NK-92 treated with Interleukin-12 subunit alpha and Interleukin-12 subunit beta, amount 100 ng/mL, for 24 hours (cell line): ENCODE measurements at regions not wholly inside any gene's neighbourhood (a gene's known extent, or its start where the extent isn't known, plus 50 kb on each side); places are given as distances from the start of the nearest gene placed in this dataset.

Source experiments
- DNase-seq: peaks from one replicate; lab custom pipeline; 2025; lab: John Stamatoyannopoulos, UW

DNA sequence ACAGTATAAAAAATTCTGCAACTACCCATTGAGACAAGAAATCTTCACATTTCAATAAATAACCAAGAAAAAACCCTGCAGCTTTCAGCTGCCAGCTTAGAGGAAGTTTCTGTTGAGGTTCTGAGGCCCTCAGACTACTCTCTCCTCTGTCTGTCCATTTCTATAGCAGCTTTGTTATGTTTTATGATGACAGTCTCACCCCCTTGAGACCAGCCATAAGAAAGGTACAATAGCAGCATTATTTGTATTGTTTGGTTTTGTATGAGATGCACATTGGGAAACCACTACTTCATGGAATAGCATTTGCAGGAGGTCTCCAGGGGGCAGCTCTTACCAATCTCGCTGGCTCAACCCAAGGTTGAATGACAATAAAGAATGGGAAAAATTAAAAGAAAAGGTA is 334.6 kb upstream of the VRK2 start:
- DNase-seq = no peak

DNA sequence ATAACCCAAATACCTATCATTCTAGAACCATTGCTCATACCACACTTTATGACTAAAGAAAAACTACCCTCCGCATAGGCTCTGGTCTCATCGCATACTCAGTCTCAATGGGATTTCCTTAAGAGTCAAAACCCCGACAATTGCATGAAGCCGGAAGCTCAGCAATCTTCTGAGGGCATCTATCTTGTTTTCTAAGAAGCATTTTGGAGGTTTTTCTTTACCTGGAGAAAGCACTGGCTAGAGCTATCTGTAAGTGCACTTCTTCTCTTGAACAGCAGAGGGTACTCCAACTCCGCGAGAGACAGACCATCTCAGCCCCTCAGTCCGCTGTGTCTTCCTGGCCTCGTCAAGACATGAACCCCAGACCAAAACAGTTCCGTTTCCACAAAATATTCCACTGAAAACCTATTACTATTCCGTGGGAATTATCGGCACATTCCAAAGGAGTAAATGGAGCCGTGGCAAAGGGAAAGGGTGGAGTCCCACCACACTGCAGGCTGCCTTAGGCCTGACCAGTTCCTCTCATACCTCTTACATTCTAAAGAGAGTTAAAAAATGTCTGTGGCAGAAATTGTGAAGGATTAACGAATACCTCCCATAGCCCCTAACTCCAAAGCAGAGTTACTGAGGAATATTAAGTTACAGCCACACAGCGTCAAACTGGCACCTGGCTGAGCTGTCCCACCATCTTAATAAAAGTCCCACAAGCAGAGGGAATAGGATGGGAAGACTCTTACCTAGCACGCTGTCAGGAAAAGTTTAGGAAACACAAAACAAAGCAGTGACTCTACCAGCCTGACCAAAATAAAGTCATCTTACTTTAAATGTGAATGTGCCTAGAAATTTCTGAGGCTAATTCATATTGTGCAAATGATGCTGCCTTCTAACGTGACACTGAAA is 325.6 kb upstream of the VRK2 start:
- no peak for DNase-seq

GRCh38 chr2:57725337-57725947 is 321.2 kb upstream of the VRK2 start:
- no peak for DNase-seq

GRCh38 chr2:57726294-57726693 is 320.3 kb upstream of the VRK2 start:
- no peak for DNase-seq

DNA sequence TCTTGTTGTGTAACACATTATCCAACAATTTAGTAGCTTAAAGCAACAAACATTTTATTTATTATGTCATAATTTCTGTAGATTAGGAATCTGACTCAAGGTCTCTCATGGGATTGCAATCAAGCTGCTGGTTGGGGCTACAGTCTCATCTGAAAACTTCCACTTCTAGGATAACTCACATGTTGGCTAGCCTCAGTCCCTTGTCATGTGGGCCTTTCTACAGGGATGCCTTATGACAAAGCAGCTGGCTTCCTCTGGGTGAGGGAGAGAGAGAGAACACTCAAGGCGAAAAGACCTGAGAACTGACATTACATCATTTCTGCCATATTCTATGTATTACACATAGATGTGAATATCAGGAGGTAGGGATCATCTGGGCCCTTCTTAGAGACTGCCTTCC is 317.9 kb upstream of the VRK2 start:
- DNase-seq = no peak

DNA sequence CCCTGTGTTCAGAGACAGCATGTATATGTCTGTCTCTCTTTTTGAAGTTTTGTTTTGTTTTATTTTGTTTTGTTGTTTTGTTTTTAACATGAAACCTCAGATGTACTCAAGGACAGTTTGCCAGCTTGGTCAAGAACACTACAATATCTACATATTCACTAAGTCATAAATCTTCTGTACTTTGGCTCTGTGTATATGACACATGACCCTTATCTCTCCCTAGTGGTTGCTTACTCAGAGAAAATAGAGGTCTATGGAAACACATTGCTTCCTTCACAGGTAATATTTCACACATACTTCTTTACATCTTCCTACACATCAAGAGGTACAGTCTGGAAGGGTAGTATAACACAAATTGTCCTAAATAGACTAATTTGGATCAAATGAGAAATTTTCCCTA is 312.6 kb upstream of the VRK2 start:
- no peak for DNase-seq

GRCh38 chr2:57740891-57741290 is 305.7 kb upstream of the VRK2 start:
- DNase-seq = no peak

GRCh38 chr2:57753636-57754035 is 293.0 kb upstream of the VRK2 start:
- no peak for DNase-seq

- no peak for DNase-seq
Measured at GRCh38 chr2:57758686-57759085, 287.9 kb upstream of the VRK2 start.

GRCh38 chr2:57759131-57759530 is 287.5 kb upstream of the VRK2 start:
- DNase-seq = no peak

- peak; percentile 38 for DNase-seq
Measured at GRCh38 chr2:57759822-57760300, 286.7 kb upstream of the VRK2 start.

- no peak for DNase-seq
Measured at GRCh38 chr2:57760381-57760801, 286.2 kb upstream of the VRK2 start.

DNA sequence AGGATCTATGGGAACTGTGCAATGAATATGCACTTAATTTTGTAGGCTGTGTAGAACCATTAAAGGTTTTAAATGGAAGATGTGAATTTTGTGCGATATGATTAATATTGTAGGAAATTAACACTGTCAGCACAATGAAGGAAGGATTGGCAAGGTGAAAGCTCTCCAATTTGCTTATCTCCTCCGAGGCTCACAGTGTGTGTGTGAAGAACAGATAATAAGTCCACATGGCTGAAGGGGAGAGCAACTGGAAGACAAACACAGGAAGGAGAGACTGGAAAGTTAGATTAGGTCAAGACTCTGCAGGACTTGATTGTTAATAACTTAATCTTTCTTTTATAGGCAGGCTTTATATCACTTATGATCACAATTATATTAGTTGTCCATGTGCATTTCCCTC is 269.7 kb upstream of the VRK2 start:
- DNase-seq = no peak

DNA sequence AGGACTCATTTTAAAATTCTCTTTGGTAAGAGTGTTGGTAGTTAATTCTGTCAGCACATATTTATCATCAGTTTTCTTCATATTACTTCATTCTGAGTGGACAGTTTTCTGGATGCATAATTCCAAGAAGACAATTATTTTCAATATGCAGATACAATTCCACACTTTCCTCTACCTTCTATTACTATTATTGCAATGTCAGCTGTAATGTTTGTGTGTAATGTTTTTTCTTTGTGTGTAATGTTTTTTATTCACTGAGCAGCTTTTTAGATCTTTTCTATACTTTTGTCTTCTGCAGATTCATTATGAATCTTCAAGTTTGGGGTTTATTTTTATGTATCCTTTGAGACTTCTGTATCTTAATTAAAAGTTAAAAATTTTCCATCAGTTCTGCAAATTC is 264.0 kb upstream of the VRK2 start:
- DNase-seq = no peak

- no peak for DNase-seq
Measured at GRCh38 chr2:57793310-57793709, 253.3 kb upstream of the VRK2 start.

GRCh38 chr2:57796527-57796926 is 250.1 kb upstream of the VRK2 start:
- DNase-seq = no peak

GRCh38 chr2:57798346-57798745 is 248.3 kb upstream of the VRK2 start:
- no peak for DNase-seq

DNA sequence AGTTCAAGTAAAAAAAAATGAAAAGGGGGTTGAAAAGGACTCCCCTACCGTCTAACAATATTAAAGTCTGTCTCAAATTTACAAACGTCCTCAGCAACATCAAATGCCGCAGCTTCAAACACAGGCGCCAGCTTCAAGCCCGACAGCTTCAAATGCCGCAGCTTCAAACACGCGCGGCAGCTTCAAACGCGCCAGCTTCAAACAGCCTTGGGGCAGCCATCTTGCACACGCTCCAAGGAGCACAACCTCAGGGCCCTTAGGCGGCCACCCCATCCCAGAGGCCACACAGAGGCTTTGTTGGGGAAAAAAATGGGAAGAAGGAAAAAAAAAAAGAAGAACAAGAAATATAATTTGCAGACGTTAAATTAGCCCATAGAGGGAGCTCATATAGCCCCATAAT is 244.4 kb upstream of the VRK2 start:
- DNase-seq = no peak

DNA sequence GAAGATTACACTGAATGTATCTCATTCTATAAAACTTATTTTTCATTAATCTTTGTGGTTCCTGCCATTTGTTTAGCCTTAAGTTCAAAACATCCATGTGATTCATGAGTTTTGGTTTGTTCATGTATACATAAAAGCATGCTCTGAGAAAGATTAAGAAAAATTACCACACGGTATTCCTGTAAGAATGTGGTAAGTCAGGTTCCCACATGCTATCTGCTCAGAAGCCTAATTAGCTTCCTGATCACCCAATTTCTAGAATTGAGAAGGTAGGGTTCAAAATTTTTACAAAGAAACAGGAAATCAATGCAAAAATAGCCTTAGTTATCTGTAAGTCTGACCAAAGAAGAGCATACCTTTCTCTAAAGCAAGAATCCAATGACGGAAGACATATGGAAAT is 241.6 kb upstream of the VRK2 start:
- no peak for DNase-seq

DNA sequence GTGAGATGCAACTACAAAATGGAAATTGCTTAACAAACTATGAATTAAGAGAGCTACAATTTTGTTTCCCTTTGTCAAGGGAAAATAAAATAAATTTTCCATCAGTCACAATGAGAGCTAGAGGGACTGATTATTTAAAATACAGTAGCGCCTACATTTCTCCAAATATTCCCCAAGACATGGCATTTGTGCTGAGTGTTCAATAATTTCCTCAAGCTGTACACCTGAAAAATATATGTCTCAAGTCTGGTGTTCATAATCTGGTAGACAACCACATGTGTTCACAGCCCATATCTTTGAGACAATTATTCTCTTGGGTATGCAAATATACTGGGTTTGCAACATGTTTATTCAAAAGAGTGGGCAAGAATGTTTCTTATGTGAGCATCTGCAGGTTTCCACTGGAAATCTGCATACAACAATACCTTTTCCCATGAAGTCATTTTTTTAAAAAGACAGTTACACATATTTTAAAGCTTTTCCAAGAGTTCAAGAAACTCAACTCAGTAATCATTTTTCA is 240.1 kb upstream of the VRK2 start:
- no peak for DNase-seq

DNA sequence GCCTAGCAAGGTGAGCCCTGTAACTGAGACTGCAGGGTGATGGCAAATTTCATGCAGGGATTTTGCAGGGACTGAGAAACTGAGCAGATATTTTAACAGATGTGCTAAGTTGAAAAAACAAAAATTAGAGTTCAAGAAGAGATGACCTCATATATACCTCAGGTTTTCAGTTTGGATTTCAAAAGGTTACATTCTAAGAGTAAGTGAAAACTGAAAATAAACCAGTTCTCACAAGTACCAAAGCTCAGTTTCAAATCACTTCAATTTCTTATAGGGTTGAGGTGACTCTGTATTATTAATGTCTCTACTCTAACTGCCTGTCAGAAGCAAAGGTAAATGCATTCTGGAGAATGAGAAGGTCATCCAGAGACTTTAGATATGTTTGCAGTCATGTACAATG is 237.4 kb upstream of the VRK2 start:
- no peak for DNase-seq

GRCh38 chr2:57821088-57821487 is 225.5 kb upstream of the VRK2 start:
- no peak for DNase-seq

DNA sequence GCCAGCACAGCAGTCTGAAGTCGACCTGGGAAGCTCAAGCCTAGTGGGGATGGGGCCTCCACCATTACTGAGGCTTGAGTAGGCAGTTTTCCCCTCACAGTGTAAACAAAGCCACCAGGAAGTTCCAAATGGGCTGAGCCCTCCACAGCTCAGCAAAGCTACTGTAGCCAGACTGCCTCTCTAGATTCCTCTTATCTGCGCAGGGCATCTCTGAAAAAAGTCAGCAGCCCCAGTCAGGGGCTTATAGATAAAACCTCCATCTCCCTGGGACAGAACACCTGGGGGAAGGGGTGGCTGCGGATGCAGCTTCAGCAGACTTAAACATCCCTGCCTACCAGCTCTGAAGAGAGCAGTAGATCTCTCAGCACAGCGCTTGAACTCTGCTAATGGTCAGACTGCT is 218.4 kb upstream of the VRK2 start:
- no peak for DNase-seq
